Germinal center (tissue), 1 donor: ENCODE measurements at regions not wholly inside any gene's neighbourhood (a gene's known extent, or its start where the extent isn't known, plus 50 kb on each side); places are given as distances from the start of the nearest gene placed in this dataset.

Source experiments
- DNase-seq: peaks from one replicate; pipeline ENCODE4 v3.0.0; 2012; ENCODE audit warnings: mixed read lengths, low spot score

GRCh38 chr14:96638041-96638855, 136.1 kb downstream of the PAPOLA start:
- DNase-seq = peak; percentile 0

DNA sequence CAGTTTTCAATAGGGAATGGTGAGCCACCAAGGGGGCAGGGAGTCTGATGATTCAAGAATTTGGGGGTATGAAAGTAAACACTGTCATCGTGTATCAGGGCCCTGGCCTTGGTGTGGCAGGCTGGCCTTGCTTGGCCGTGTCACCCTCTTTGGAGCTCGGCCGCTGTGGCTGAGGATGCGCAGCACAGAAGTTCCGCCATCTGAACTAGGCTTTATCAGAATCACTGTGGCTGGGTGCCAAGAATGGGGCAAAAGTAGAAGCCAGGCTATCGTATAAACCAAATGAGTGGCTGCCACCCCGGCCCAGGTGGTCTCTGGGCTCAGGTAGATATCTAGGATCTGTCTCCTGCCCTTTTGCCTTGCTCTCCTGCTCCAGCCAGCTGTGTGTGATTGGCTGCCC, 137.4 kb downstream of the PAPOLA start:
- DNase-seq = peak; percentile 1

- no peak for DNase-seq
These were observed 146.5 kb downstream of the PAPOLA start for GRCh38 chr14:96648506-96649326.

- no peak for DNase-seq
These were observed 147.1 kb downstream of the PAPOLA start for GRCh38 chr14:96649327-96649601.

DNA sequence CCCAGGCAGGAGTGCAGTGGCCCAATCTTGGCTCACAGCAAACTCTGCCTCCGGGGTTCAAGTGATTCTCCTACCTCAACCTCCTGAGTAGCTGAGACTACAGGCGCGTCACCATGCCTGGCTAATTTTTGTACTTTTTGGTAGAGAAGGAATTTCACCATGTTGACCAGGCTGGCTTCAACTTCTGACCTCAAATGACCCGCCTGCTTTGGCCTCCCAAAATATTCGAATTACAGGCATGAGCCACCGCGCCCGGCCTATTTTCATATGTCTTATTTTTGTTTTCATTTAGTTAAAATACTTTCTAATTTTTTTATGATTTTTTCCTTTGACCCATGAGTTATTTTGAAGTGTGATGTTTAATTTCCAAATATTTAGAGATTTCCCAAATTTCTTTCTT, 143.6 kb upstream of the VRK1 start:
- DNase-seq = no peak

GRCh38 chr14:96658611-96659010, 138.6 kb upstream of the VRK1 start:
- no peak for DNase-seq

- DNase-seq = no peak
These were observed 137.1 kb upstream of the VRK1 start for GRCh38 chr14:96660123-96660522.

DNA sequence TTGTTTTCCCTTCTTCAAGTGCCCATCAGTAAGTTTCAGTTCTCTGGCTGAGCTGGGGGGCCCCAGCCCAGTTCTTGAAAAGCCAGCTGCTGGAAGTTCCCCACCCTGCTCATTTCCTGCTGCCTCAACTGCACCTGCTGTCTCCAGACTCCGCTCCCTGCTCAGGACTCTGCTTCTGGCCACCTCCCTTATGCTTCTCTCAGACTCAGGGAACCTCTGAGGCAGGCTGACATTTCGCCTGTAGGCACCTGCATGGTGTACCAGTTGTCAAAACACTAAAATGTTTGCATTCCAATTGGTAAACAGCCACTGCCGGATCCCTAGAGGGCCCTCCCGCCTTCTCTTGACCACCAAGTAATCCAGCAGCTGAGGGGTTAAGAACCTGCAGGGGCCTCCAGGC, 136.5 kb upstream of the VRK1 start:
- no peak for DNase-seq

- DNase-seq = no peak
These were observed 135.8 kb upstream of the VRK1 start for GRCh38 chr14:96661244-96661969.

DNA sequence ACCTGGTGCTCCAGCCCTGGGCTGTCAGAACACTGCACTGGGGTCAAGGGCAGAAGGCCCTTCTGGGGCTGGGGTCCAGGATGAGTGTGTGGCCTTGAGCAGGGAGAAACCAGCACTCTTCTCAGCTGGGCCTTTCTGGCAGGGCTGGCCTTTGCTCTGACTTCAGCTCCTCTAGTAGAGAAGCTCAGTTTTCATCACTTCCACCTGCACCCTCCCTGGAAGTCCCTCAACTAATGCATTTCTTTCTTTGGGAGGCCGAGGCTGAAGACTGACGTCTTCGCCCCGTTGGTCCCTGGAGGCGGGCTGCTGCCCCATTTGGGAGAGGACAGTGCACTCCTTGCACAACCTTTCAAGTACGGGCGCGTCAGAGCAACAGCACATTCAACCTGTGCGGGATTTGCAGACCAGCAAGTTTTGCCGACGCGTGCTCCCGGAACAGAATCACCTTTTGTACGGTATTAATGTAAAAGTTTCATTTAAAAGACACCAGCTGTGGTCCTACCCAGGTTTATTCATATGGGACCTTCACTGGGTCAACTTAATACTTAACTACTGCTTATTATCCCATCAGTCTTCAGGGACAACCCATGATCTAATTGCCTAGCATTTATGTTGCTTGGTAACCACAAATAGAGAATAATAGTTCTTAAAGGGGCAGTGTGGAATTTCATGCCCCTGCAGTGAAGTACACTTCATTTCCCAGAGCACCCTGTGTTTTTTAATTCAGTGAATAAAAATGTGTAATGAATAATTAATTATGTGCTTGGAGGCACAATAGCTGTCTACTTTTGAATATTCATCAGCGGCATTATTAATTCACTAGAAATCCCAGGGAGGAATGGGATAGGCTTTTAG, 134.8 kb upstream of the VRK1 start:
- no peak for DNase-seq

GRCh38 chr14:96663076-96663475, 134.1 kb upstream of the VRK1 start:
- no peak for DNase-seq

DNA sequence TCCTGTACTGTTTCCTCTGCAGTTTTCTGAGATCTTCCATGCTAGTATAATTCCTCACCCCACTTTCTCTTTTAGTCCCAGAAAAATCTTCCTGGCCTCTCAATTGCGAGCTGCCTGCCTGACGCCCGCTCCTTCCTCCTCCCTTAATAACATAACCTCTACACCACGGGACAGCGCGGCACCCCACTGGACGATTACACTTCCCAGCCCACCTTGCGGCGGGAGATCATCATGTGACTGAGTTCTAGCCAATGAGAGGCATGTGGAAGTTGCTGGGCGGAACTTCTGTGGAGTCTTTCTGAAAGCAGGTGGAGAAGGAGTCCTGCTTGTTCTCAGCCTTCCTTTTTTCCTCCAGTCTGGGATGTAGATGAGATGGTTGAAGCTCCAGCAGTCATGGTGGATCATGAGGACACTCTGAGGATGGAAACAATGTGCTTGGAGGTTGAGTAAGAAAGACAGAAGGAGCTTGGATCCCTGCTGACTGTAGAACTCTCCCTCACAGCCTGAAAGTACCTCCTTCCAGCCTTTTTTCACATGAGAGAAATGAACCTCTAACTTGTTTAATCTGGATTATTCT, 133.6 kb upstream of the VRK1 start:
- no peak for DNase-seq

DNA sequence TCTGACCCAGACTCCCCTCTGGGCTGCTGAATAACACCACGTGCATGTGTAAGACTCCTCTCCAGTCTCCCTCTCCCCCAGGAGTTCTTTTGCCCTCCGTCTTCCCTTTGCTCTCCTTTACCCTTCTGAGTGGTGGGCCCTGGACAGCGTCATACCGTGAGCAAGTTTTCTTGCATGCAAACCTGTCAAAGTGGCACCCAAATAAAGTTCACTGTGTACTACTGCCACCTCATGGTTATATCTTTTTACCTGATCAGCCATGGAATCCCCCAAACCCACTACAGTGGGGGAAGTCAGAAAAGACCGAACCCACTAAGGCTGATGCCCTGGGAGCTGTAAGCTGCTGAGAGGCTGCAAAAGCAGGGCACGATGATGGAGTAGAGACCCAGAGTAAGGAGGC, 131.1 kb upstream of the VRK1 start:
- DNase-seq = no peak

GRCh38 chr14:96670391-96670790, 126.8 kb upstream of the VRK1 start:
- DNase-seq = no peak

DNA sequence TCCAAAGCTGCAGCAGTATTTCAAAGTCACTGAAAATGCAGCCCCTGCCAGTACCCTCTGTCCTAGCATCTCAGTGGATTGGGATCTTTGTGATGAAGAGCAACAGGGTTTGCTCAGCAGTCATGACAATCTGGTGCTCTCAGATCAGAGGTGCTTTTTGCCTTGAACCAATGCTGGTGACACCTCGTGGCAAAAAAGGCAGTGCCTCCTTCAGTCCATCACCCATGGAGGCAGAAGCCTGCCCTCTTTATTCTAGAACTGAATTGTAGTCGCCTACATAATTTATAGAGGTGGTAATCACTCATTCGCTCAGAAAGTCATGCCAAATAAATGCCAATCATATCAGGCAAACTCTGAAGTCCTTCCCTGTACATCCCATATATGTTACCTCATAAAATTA, 126.0 kb upstream of the VRK1 start:
- no peak for DNase-seq

- no peak for DNase-seq
These were observed 123.5 kb upstream of the VRK1 start for GRCh38 chr14:96673706-96674105.

DNA sequence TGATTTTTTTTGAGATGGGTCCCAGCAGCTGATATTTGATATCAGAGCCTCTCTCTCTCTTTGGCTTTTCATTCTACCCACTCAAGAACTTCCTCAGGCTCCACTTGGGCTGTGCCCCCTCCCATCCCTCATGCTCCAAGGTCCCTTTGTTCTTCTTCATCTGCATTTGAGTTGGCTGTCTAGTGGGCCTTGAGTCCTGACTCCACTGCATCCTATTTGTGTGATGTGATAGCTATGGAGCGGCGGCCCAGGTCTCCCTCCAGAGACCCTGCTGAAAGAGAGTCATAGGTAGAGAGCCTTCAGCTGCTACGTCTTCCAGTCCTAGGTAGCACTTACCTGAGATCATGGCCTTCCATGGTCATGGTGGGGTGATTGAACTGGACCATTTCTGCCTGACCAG, 123.1 kb upstream of the VRK1 start:
- DNase-seq = no peak

GRCh38 chr14:96676166-96676565, 121.0 kb upstream of the VRK1 start:
- DNase-seq = no peak

- no peak for DNase-seq
These were observed 115.4 kb upstream of the VRK1 start for GRCh38 chr14:96681829-96682228.

DNA sequence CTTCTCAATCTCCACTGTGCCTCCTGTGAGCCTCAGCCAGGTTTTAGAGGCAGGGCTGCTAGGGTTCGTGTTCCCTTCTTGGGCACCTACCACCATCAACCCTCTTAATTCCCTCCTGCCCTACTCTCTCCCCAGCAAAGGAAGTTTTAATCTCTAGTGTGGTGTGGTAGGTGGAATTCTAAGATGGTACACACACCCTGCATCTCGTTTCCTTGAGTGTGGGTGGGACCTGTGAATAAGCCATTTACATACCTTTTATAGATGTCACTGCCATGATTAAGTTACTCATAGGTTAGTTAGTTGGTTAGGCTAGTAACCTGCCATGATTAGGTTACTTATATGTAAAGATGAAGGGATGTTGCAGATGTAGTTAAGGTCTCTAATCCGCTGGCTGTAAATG, 114.8 kb upstream of the VRK1 start:
- DNase-seq = no peak

GRCh38 chr14:96683562-96684289, 113.5 kb upstream of the VRK1 start:
- DNase-seq = no peak
